K562 (cell line): ENCODE measurements at regions not wholly inside any gene's neighbourhood (a gene's known extent, or its start where the extent isn't known, plus 50 kb on each side); places are given as distances from the start of the nearest gene placed in this dataset.

Experiments
- CTCF ChIP-seq, 3 experiments: IDR thresholded peaks in 2 of 3; conservative IDR thresholded peaks in 1 of 3; 2 replicates each; pipeline ENCODE4 v1.5.1; 2011 to 2012; ENCODE audit warnings: low read length in 3 of 3, mild to moderate bottlenecking in 3 of 3, control low read depth in 2 of 3, improper control_type of control experiment in 1 of 3, inconsistent platforms in 1 of 3, low read depth in 1 of 3, mixed read lengths in 1 of 3, moderate library complexity in 1 of 3; ENCODE audit not compliant: insufficient read depth in 2 of 3
- KLF16 ChIP-seq: IDR thresholded peaks from 2 replicates; pipeline ENCODE4 v1.6.1; 2016; ENCODE audit warnings: antibody characterized with exemption
- USF2 ChIP-seq: sonication (generic); formaldehyde crosslinking; IDR thresholded peaks from 2 replicates; pipeline ENCODE4 v1.5.0; 2020; ENCODE audit warnings: missing genetic modification reagents

- TF ChIP-seq KLF16 = no peak
- TF ChIP-seq CTCF (IDR thresholded peaks at IDR 0.05 in 2 of 3, conservative IDR thresholded peaks at IDR 0.05 in 1 of 3; ENCODE audit: insufficient read depth in 2 of 3, low read depth in 1 of 3, low read length in 3 of 3) = no peak
- TF ChIP-seq USF2 (CRISPR knock-in tag) = no peak
Measured at GRCh38 chr4:116881077-116881476, 204.3 kb downstream of the TRAM1L1 start.
